ENCODE measurements at regions not wholly inside any gene's neighbourhood (a gene's known extent, or its start where the extent isn't known, plus 50 kb on each side); places are given as distances from the start of the nearest gene placed in this dataset.

DNA sequence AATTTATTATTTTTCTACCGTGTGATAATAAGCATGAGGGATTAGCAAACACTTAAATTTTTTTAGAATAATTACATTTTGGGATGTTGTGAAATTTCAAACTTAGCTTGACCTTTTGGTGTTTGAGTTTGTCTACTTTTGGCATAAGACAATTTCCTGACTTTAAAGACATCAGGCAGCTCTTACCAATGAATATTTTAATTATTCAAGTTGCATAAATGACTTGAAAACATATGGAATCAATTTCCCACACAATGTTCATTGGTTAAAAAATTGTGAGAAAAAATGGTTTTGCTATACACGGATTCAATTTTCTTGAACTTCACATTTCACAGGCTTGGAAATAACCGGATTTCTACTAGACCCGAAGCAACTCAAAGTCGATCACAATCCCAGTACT lies 243.4 kb downstream of the IKZF2 start:
- H3K4me1 ChIP-seq (ENCODE audit: control insufficient read depth in 1 of 2, insufficient read depth in 2 of 2, low read length in 2 of 2), result no peaks in the 10 kb centered on the region
- Mint-ChIP-seq H3K36me3 (no peaks in the 10 kb centered on the region), H3K27ac (no peak overlapping the region), H3K4me1 (no peaks in the 10 kb centered on the region), H3K4me3 (no peak overlapping the region), H3K9me3 (no peaks in the 10 kb centered on the region), H3K27me3 (ENCODE audit: low read depth in 3 of 3) (no peaks in the 10 kb centered on the region)
- H3K36me3 ChIP-seq (replicated peaks in 1 of 2; ENCODE audit: control insufficient read depth in 1 of 2, insufficient read depth in 2 of 2, low read length in 2 of 2), result no peaks in the 10 kb centered on the region
- no peak overlapping the region for H3K4me3 ChIP-seq (replicated peaks in 1 of 3; ENCODE audit: low read depth in 2 of 3, low read length in 3 of 3)
- DNase-seq, result no peak
- no peaks in the 10 kb centered on the region for H3K79me2 ChIP-seq (ENCODE audit: insufficient read depth, low read length)
- H3K9me3 ChIP-seq (replicated peaks in 1 of 2; ENCODE audit: control insufficient read depth in 1 of 2, insufficient read depth in 1 of 2, low read length in 2 of 2), result no peaks in the 10 kb centered on the region
- no peak overlapping the region for H3K4me2 ChIP-seq (replicated peaks; ENCODE audit: extremely low read depth, low read length, poor library complexity, severe bottlenecking)
- no peaks in the 10 kb centered on the region for H4K20me1 ChIP-seq (ENCODE audit: insufficient read depth, low read length)
- 91% methylated on average over 3 of the region's 5 CpGs for WGBS (ENCODE audit: insufficient coverage)
- H3K9ac ChIP-seq (ENCODE audit: insufficient read depth, low read length, poor library complexity, severe bottlenecking), result no peak overlapping the region
- TF ChIP-seq, protein P1, sequence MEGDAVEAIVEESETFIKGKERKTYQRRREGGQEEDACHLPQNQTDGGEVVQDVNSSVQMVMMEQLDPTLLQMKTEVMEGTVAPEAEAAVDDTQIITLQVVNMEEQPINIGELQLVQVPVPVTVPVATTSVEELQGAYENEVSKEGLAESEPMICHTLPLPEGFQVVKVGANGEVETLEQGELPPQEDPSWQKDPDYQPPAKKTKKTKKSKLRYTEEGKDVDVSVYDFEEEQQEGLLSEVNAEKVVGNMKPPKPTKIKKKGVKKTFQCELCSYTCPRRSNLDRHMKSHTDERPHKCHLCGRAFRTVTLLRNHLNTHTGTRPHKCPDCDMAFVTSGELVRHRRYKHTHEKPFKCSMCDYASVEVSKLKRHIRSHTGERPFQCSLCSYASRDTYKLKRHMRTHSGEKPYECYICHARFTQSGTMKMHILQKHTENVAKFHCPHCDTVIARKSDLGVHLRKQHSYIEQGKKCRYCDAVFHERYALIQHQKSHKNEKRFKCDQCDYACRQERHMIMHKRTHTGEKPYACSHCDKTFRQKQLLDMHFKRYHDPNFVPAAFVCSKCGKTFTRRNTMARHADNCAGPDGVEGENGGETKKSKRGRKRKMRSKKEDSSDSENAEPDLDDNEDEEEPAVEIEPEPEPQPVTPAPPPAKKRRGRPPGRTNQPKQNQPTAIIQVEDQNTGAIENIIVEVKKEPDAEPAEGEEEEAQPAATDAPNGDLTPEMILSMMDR (IDR thresholded peaks at IDR 0.05), result no peak
- no peaks in the 10 kb centered on the region for H3K27me3 ChIP-seq (ENCODE audit: control insufficient read depth in 2 of 2, insufficient read depth in 2 of 2, low read length in 2 of 2)
- no peak overlapping the region for H3K27ac ChIP-seq (ENCODE audit: low read depth in 1 of 2, low read length in 2 of 2)
- intact Hi-C loops (cut with micrococcal nuclease), result no loop called here
- no peak overlapping the region for H2AFZ ChIP-seq (ENCODE audit: insufficient read depth, low read depth, low read length, poor library complexity, severe bottlenecking)

- Histone ChIP-seq H2AFZ (ENCODE audit: insufficient read depth, low read depth, low read length, poor library complexity, severe bottlenecking) (no peak overlapping the region), H3K4me3 (replicated peaks in 1 of 3; ENCODE audit: low read depth in 2 of 3, low read length in 3 of 3) (no peak overlapping the region), H3K27me3 (ENCODE audit: control insufficient read depth in 2 of 2, insufficient read depth in 2 of 2, low read length in 2 of 2) (no peaks in the 10 kb centered on the region), H3K27ac (ENCODE audit: low read depth in 1 of 2, low read length in 2 of 2) (no peak overlapping the region), H3K9ac (ENCODE audit: insufficient read depth, low read length, poor library complexity, severe bottlenecking) (no peak overlapping the region), H3K4me2 (replicated peaks; ENCODE audit: extremely low read depth, low read length, poor library complexity, severe bottlenecking) (no peak overlapping the region), H3K9me3 (replicated peaks in 1 of 2; ENCODE audit: control insufficient read depth in 1 of 2, insufficient read depth in 1 of 2, low read length in 2 of 2) (no peaks in the 10 kb centered on the region), H3K4me1 (ENCODE audit: control insufficient read depth in 1 of 2, insufficient read depth in 2 of 2, low read length in 2 of 2) (no peaks in the 10 kb centered on the region), H4K20me1 (ENCODE audit: insufficient read depth, low read length) (no peaks in the 10 kb centered on the region), H3K79me2 (ENCODE audit: insufficient read depth, low read length) (no peaks in the 10 kb centered on the region), H3K36me3 (replicated peaks in 1 of 2; ENCODE audit: control insufficient read depth in 1 of 2, insufficient read depth in 2 of 2, low read length in 2 of 2) (no peaks in the 10 kb centered on the region)
- 100% methylated on average over 2 of the region's 5 CpGs for whole genome bisulfite sequencing (ENCODE audit: insufficient coverage)
- TF ChIP-seq, protein P1 (IDR thresholded peaks at IDR 0.05), result no peak
- DNase-seq, result no peak
- intact Hi-C loops (cut with micrococcal nuclease), result no loop called here
- H3K4me3 Mint-ChIP-seq, result no peak overlapping the region
- H3K27me3 Mint-ChIP-seq (ENCODE audit: low read depth in 3 of 3), result no peaks in the 10 kb centered on the region
- no peaks in the 10 kb centered on the region for H3K36me3 Mint-ChIP-seq
- H3K4me1 Mint-ChIP-seq, result no peaks in the 10 kb centered on the region
- H3K9me3 Mint-ChIP-seq, result peaks cover 0 to 2% (median 0%) of the 10 kb centered on the region in 7 donors
- no peak overlapping the region for H3K27ac Mint-ChIP-seq
These were observed 244.8 kb downstream of the IKZF2 start for GRCh38 chr2:212906620-212907019.
